GM23338 (cell line): ENCODE measurements at regions not wholly inside any gene's neighbourhood (a gene's known extent, or its start where the extent isn't known, plus 50 kb on each side); places are given as distances from the start of the nearest gene placed in this dataset.

Experiments
- ATAC-seq: fragments of 200-7000 bp; cut with Tn5 transposase; 3 replicates; pipeline ENCODE4 v1.9.1; 2020
- DNase-seq: peaks from one replicate; pipeline ENCODE4 v3.0.0-alpha.2; 2015; ENCODE audit warnings: low spot score
- H2AFZ ChIP-seq: fragments of 200-600 bp; sonication (generic); 2 replicates; pipeline ENCODE4 v1.8.0; 2016; ENCODE audit warnings: antibody characterized with exemption, mild to moderate bottlenecking, moderate library complexity
- H3F3A ChIP-seq: fragments of 200-600 bp; sonication (generic); replicated peaks from 2 replicates; pipeline ENCODE4 v1.8.0; 2017; ENCODE audit warnings: antibody characterized with exemption, mixed run types, low read depth
- H3K27ac ChIP-seq: fragments of 200-600 bp; sonication (generic); 2 replicates; pipeline ENCODE4 v1.6.1; 2016; ENCODE audit warnings: low read depth
- H3K27me3 ChIP-seq: fragments of 200-600 bp; sonication (generic); 2 replicates; pipeline ENCODE4 v1.8.0; 2016; ENCODE audit warnings: mild to moderate bottlenecking, mixed run types, moderate library complexity; ENCODE audit not compliant: insufficient read depth
- H3K36me3 ChIP-seq: fragments of 200-600 bp; sonication (generic); 2 replicates; pipeline ENCODE4 v1.8.0; 2016; ENCODE audit warnings: mild to moderate bottlenecking; ENCODE audit not compliant: insufficient read depth
- H3K4me1 ChIP-seq: fragments of 200-600 bp; sonication (generic); 2 replicates; pipeline ENCODE4 v1.8.0; 2016; ENCODE audit warnings: mild to moderate bottlenecking, moderate library complexity; ENCODE audit not compliant: insufficient read depth
- H3K4me2 ChIP-seq: fragments of 200-600 bp; sonication (generic); 2 replicates; pipeline ENCODE4 v1.7.1; 2017; ENCODE audit warnings: mixed run types
- H3K4me3 ChIP-seq: fragments of 200-600 bp; sonication (generic); 2 replicates; pipeline ENCODE4 v1.6.1; 2016; ENCODE audit warnings: mixed run types
- H3K79me2 ChIP-seq: fragments of 200-600 bp; sonication (generic); replicated peaks from 2 replicates; pipeline ENCODE4 v1.8.0; 2017; ENCODE audit warnings: mild to moderate bottlenecking; ENCODE audit not compliant: insufficient read depth
- H3K9me2 ChIP-seq: fragments of 200-600 bp; sonication (generic); 2 replicates; pipeline ENCODE4 v1.8.0; 2017; ENCODE audit not compliant: insufficient read depth
- H4K20me1 ChIP-seq: fragments of 200-600 bp; sonication (generic); replicated peaks from 2 replicates; pipeline ENCODE4 v1.8.0; 2017; ENCODE audit warnings: mild to moderate bottlenecking; ENCODE audit not compliant: insufficient read depth
- H3K27ac Mint-ChIP-seq: 2 replicates; pipeline ENCODE4 v1.8.0; 2020; ENCODE audit warnings: inconsistent platforms, mild to moderate bottlenecking, moderate library complexity, mixed read lengths
- H3K27me3 Mint-ChIP-seq: 3 replicates; pipeline ENCODE4 v1.8.0; 2022; ENCODE audit warnings: low read depth, mild to moderate bottlenecking, moderate library complexity, mixed read lengths, inconsistent platforms; ENCODE audit not compliant: insufficient read depth, poor library complexity
- H3K36me3 Mint-ChIP-seq: 3 replicates; pipeline ENCODE4 v1.8.0; 2021; ENCODE audit warnings: low read depth, mild to moderate bottlenecking, inconsistent platforms, moderate library complexity, mixed read lengths
- H3K4me1 Mint-ChIP-seq: 3 replicates; pipeline ENCODE4 v1.8.0; 2020; ENCODE audit warnings: mild to moderate bottlenecking, inconsistent platforms, mixed read lengths
- H3K4me3 Mint-ChIP-seq: 3 replicates; pipeline ENCODE4 v1.8.0; 2021; ENCODE audit warnings: moderate library complexity, mild to moderate bottlenecking, inconsistent platforms, mixed read lengths
- H3K9me3 Mint-ChIP-seq: 3 replicates; pipeline ENCODE4 v1.8.0; 2020; ENCODE audit warnings: moderate library complexity, mild to moderate bottlenecking, inconsistent platforms, mixed read lengths
- ETS1 ChIP-seq: IDR thresholded peaks from 2 replicates; pipeline ENCODE4 v1.6.1; 2016; ENCODE audit warnings: antibody characterized with exemption
- EZH2 ChIP-seq: fragments of 200-600 bp; sonication (generic); IDR thresholded peaks from one replicate; pipeline ENCODE4 v1.8.0; 2017; ENCODE audit warnings: antibody characterized with exemption, mild to moderate bottlenecking, low read depth; ENCODE audit not compliant: unreplicated experiment
- EZH2phosphoT487 ChIP-seq: fragments of 200-600 bp; sonication (generic); IDR thresholded peaks from one replicate; pipeline ENCODE4 v1.8.1; 2018; ENCODE audit warnings: antibody characterized with exemption; ENCODE audit not compliant: unreplicated experiment
- JUNB ChIP-seq: IDR thresholded peaks from one replicate; pipeline ENCODE4 v1.6.1; 2016; ENCODE audit warnings: antibody characterized with exemption; ENCODE audit not compliant: unreplicated experiment
- NANOG ChIP-seq: IDR thresholded peaks from 2 replicates; pipeline ENCODE4 v1.6.1; 2016; ENCODE audit warnings: antibody characterized with exemption, borderline replicate concordance
- POLR2AphosphoS5 ChIP-seq: IDR thresholded peaks from 2 replicates; pipeline ENCODE4 v1.6.1; 2016; ENCODE audit warnings: antibody characterized with exemption, low read depth
- STAT1 ChIP-seq: IDR thresholded peaks from one replicate; pipeline ENCODE4 v1.6.1; 2016; ENCODE audit warnings: antibody characterized with exemption; ENCODE audit not compliant: unreplicated experiment
- ZNF114 ChIP-seq: fragments of 250-450 bp; sonication (Bioruptor Pico); IDR thresholded peaks from 2 replicates; pipeline ENCODE4 v1.5.0; 2020; ENCODE audit warnings: mild to moderate bottlenecking, moderate library complexity
- TF ChIP-seq, protein P1 (sequence below): fragments of 250-450 bp; sonication (Bioruptor Pico); IDR thresholded peaks from 2 replicates; pipeline ENCODE4 v1.5.0; 2020; ENCODE audit warnings: mild to moderate bottlenecking, moderate library complexity
- TF ChIP-seq, protein P2 (sequence below): IDR thresholded peaks from one replicate; pipeline ENCODE4 v1.6.1; 2018; ENCODE audit warnings: antibody characterized with exemption; ENCODE audit not compliant: unreplicated experiment
- TF ChIP-seq, protein P3 (sequence below), 2 experiments: fragments of 200-600 bp in 1 of 2; sonication (generic) in 1 of 2; conservative IDR thresholded peaks; 2 replicates each; pipeline versions ENCODE4 v1.5.1 to v1.6.1; 2016 to 2017; ENCODE audit warnings: antibody characterized with exemption in 2 of 2, low read depth in 2 of 2, mild to moderate bottlenecking in 2 of 2, moderate library complexity in 1 of 2

DNA sequence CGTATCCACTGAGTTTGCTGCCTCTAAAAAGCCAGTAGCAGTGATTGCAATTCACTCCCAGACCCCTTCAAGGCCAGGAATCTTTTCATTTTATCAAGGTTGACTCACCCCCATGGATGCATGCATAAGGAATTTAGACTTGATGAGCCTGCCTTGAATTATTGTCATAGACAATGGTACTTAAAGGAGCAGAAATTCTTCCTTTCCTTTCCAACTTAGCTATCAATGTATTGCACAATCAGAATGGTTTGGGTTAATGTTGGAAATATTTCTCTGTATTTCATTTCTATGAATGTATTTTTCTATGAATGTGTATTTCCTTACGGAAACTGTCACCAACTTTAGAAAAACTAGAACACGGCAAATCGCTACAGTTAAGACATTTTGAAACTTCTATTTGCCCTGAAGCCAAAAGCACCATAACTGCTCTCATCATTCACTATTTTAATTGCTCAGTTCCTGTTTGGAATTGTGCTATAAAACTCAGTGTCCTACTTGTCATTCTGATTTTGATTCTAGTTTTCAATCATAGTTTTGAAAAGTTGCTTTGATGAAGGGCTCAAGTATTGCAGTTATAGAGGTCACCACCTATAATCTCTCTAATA, 355.7 kb upstream of the AKR1E2 start:
- Histone ChIP-seq H3K27me3 (no peaks in the 10 kb centered on the region), H3K36me3 (no peaks in the 10 kb centered on the region), H3F3A (no peaks in the 10 kb centered on the region), H3K9me2 (no peaks in the 10 kb centered on the region; the same call in 1 of the 2 replicates), H4K20me1 (no peaks in the 10 kb centered on the region), H3K4me3 (no peak overlapping the region), H3K27ac (no peak overlapping the region), H3K79me2 (no peaks in the 10 kb centered on the region), H3K4me2 (no peak overlapping the region), H3K4me1 (peaks cover 12% of the 10 kb centered on the region; the same call in 1 of the 2 replicates), H2AFZ (peak overlapping the region; percentile 15)
- H3K4me1 Mint-ChIP-seq = peaks cover 21% of the 10 kb centered on the region
- no peak for DNase-seq
- TF ChIP-seq NANOG = no peak
- no peak for TF ChIP-seq EZH2phosphoT487
- TF ChIP-seq JUNB = no peak
- TF ChIP-seq, protein P1, sequence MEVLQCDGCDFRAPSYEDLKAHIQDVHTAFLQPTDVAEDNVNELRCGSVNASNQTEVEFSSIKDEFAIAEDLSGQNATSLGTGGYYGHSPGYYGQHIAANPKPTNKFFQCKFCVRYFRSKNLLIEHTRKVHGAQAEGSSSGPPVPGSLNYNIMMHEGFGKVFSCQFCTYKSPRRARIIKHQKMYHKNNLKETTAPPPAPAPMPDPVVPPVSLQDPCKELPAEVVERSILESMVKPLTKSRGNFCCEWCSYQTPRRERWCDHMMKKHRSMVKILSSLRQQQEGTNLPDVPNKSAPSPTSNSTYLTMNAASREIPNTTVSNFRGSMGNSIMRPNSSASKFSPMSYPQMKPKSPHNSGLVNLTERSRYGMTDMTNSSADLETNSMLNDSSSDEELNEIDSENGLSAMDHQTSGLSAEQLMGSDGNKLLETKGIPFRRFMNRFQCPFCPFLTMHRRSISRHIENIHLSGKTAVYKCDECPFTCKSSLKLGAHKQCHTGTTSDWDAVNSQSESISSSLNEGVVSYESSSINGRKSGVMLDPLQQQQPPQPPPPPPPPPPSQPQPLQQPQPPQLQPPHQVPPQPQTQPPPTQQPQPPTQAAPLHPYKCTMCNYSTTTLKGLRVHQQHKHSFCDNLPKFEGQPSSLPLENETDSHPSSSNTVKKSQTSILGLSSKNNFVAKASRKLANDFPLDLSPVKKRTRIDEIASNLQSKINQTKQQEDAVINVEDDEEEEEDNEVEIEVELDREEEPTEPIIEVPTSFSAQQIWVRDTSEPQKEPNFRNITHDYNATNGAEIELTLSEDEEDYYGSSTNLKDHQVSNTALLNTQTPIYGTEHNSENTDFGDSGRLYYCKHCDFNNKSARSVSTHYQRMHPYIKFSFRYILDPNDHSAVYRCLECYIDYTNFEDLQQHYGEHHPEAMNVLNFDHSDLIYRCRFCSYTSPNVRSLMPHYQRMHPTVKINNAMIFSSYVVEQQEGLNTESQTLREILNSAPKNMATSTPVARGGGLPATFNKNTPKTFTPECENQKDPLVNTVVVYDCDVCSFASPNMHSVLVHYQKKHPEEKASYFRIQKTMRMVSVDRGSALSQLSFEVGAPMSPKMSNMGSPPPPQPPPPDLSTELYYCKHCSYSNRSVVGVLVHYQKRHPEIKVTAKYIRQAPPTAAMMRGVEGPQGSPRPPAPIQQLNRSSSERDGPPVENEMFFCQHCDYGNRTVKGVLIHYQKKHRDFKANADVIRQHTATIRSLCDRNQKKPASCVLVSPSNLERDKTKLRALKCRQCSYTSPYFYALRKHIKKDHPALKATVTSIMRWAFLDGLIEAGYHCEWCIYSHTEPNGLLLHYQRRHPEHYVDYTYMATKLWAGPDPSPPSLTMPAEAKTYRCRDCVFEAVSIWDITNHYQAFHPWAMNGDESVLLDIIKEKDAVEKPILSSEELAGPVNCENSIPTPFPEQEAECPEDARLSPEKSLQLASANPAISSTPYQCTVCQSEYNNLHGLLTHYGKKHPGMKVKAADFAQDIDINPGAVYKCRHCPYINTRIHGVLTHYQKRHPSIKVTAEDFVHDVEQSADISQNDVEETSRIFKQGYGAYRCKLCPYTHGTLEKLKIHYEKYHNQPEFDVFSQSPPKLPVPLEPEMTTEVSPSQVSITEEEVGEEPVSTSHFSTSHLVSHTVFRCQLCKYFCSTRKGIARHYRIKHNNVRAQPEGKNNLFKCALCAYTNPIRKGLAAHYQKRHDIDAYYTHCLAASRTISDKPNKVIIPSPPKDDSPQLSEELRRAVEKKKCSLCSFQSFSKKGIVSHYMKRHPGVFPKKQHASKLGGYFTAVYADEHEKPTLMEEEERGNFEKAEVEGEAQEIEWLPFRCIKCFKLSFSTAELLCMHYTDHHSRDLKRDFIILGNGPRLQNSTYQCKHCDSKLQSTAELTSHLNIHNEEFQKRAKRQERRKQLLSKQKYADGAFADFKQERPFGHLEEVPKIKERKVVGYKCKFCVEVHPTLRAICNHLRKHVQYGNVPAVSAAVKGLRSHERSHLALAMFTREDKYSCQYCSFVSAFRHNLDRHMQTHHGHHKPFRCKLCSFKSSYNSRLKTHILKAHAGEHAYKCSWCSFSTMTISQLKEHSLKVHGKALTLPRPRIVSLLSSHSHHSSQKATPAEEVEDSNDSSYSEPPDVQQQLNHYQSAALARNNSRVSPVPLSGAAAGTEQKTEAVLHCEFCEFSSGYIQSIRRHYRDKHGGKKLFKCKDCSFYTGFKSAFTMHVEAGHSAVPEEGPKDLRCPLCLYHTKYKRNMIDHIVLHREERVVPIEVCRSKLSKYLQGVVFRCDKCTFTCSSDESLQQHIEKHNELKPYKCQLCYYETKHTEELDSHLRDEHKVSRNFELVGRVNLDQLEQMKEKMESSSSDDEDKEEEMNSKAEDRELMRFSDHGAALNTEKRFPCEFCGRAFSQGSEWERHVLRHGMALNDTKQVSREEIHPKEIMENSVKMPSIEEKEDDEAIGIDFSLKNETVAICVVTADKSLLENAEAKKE (CRISPR knock-in tag) = no peak
- TF ChIP-seq, protein P2, sequence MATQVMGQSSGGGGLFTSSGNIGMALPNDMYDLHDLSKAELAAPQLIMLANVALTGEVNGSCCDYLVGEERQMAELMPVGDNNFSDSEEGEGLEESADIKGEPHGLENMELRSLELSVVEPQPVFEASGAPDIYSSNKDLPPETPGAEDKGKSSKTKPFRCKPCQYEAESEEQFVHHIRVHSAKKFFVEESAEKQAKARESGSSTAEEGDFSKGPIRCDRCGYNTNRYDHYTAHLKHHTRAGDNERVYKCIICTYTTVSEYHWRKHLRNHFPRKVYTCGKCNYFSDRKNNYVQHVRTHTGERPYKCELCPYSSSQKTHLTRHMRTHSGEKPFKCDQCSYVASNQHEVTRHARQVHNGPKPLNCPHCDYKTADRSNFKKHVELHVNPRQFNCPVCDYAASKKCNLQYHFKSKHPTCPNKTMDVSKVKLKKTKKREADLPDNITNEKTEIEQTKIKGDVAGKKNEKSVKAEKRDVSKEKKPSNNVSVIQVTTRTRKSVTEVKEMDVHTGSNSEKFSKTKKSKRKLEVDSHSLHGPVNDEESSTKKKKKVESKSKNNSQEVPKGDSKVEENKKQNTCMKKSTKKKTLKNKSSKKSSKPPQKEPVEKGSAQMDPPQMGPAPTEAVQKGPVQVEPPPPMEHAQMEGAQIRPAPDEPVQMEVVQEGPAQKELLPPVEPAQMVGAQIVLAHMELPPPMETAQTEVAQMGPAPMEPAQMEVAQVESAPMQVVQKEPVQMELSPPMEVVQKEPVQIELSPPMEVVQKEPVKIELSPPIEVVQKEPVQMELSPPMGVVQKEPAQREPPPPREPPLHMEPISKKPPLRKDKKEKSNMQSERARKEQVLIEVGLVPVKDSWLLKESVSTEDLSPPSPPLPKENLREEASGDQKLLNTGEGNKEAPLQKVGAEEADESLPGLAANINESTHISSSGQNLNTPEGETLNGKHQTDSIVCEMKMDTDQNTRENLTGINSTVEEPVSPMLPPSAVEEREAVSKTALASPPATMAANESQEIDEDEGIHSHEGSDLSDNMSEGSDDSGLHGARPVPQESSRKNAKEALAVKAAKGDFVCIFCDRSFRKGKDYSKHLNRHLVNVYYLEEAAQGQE = no peak
- no peak for TF ChIP-seq ETS1
- TF ChIP-seq EZH2 = no peak
- no peak for TF ChIP-seq ZNF114 (CRISPR knock-in tag)
- TF ChIP-seq, protein P3, sequence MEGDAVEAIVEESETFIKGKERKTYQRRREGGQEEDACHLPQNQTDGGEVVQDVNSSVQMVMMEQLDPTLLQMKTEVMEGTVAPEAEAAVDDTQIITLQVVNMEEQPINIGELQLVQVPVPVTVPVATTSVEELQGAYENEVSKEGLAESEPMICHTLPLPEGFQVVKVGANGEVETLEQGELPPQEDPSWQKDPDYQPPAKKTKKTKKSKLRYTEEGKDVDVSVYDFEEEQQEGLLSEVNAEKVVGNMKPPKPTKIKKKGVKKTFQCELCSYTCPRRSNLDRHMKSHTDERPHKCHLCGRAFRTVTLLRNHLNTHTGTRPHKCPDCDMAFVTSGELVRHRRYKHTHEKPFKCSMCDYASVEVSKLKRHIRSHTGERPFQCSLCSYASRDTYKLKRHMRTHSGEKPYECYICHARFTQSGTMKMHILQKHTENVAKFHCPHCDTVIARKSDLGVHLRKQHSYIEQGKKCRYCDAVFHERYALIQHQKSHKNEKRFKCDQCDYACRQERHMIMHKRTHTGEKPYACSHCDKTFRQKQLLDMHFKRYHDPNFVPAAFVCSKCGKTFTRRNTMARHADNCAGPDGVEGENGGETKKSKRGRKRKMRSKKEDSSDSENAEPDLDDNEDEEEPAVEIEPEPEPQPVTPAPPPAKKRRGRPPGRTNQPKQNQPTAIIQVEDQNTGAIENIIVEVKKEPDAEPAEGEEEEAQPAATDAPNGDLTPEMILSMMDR (conservative IDR thresholded peaks at IDR 0.05; ENCODE audit: low read depth in 2 of 2) = no peak
- no peak for TF ChIP-seq STAT1
- TF ChIP-seq POLR2AphosphoS5 = no peak
- ATAC-seq = no peak
- no peak overlapping the region for H3K4me3 Mint-ChIP-seq
- no peaks in the 10 kb centered on the region for H3K27me3 Mint-ChIP-seq
- no peaks in the 10 kb centered on the region for H3K36me3 Mint-ChIP-seq
- no peaks in the 10 kb centered on the region; the same call in 2 of the 3 replicates for H3K9me3 Mint-ChIP-seq
- H3K27ac Mint-ChIP-seq = 0 out of 2 replicates have a peak overlapping the region, but pooled peaks have one; percentile 25
